TTC549 (cell line): ENCODE measurements at regions not wholly inside any gene's neighbourhood (a gene's known extent, or its start where the extent isn't known, plus 50 kb on each side); places are given as distances from the start of the nearest gene placed in this dataset.
"Not testable (repeated sequence)": the region's sequence is repeated elsewhere in the genome, so short reads cannot be mapped to it uniquely, and the experiment has no call there.

ENCODE experiments used
- FAIRE-seq: peaks from 2 replicates; lab custom pipeline; 2012; peaks lifted over from hg19 to GRCh38; lab: Jason Lieb, UNC

DNA sequence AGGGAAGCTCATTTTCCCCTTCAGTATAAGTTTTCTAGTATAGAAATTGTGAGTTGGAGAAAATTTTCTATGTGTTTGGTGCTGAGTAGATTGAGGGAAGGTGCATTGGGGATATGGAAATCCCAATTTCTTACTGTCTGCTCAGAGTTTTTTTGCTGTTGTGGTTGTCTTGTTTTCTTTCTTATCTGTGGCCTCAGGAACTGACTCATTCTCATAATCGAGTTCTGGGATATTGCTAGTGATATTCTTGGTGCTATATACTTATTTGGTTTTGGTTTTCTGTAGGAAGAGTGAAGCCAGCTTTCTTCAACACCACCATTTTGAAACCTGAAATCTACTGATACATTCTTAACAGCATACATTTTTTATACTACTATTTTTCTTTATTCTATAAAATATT is 869.2 kb downstream of the DIPK2A start:
- FAIRE-seq, result no peak

- FAIRE-seq, result no peak
These were observed 871.5 kb downstream of the DIPK2A start for GRCh38 chr3:144843099-144843498.

GRCh38 chr3:144852999-144853398 is 881.4 kb downstream of the DIPK2A start:
- FAIRE-seq, result no peak

DNA sequence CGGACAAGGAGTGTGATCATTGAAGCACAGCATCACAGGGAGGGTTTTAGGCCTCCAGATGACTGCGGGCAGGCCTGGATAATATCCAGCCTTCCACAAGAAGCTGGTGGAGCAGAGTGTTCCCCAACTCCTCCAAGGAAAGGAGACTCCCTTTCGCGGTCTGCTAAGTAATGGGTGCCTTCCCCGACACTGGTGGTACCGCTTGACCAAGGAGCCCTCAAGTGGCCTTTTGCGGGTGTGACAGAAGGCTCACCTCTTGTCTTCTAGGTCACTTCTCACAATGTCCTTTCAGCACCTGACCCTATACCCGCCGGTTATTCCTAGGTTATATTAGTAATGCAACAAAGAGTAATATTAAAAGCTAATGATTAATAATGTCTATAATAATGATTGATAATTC is 882.4 kb downstream of the DIPK2A start:
- not testable (repeated sequence) for FAIRE-seq

- FAIRE-seq, result no peak
These were observed 887.5 kb downstream of the DIPK2A start for GRCh38 chr3:144859161-144859560.

- FAIRE-seq, result no peak
These were observed 893.0 kb downstream of the DIPK2A start for GRCh38 chr3:144864646-144865045.

GRCh38 chr3:144865948-144866347 is 894.3 kb downstream of the DIPK2A start:
- FAIRE-seq, result no peak

DNA sequence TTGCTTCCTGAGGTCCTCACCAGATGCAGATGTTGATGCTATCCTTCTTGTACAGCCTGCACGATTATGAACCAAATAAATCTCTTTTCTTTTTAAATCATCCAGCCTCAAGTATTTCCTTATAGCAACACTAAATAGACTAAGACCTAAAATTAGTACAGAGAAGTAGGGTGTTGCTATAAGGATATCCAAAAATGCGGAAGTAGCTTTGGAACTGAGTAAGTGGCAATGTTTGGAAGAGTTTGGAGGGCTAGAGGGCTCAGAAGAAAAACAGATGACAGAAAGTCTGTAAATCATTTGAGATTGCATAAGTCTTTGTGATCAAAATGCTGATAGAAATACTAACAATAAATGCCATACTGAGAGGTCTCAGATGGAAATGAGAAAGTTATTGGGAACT is 894.9 kb downstream of the DIPK2A start:
- no peak for FAIRE-seq

- no peak for FAIRE-seq
These were observed 896.9 kb downstream of the DIPK2A start for GRCh38 chr3:144868506-144868905.

DNA sequence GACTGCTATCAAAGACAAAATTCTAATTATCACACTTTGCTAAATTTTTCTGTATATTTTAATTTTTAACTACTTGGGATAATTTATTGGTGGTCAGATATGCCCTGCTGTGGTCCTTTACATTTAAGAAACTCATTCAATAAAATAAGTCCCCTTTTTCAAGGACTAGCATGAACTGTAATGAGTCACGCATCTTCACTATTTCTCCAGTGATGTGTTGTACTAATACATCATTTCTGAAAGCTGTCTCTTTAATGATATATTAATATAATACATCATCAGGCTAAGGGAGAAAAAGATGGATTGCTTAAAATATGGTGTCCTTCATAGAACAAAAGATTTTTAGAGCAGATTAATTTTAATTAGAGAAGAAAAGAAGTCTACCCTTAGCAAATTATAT is 901.4 kb downstream of the DIPK2A start:
- no peak for FAIRE-seq

DNA sequence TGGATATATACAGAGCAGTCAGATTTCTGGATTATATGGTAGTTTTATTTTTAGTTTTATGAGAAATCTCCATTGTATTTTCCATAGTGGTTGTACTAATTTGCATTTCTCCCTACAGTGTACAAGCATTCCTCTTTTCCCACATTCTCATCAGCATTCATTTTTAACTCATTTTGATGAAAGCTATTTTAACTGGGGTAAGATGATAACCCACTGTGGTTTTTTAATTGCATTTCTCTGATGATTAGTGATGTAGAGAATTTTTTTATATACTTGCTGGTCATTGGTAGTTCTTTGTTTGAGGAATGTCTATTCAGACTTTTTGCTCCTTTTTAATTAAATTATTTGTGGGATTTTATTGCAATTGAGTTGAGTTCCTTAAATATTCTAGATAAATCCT is 903.6 kb downstream of the DIPK2A start:
- FAIRE-seq, result no peak

- FAIRE-seq, result no peak
These were observed 905.7 kb downstream of the DIPK2A start for GRCh38 chr3:144877356-144877755.

GRCh38 chr3:144879701-144880100 is 908.1 kb downstream of the DIPK2A start:
- FAIRE-seq, result no peak

GRCh38 chr3:144893980-144894379 is 922.4 kb downstream of the DIPK2A start:
- FAIRE-seq, result no peak

DNA sequence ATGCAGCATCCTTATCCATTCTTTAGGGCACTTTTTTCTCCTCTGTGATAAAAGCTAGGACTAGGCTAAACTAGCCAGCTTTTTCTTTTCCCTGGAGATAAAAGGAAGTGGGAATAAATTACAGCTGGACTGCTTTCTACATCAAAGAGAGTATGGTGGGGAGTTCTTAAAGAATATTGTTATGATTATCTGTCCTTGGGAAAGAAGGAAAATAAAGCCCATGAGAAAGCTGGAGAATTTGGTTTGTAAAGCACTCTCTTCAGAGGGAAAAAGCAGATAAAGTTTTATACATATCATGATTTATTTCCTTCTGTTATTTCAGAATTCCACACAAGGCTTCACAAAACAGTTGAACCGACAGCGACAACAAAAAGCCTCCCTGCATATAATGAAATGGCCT is 923.0 kb downstream of the DIPK2A start:
- FAIRE-seq, result no peak

GRCh38 chr3:144900366-144900765 is 928.7 kb downstream of the DIPK2A start:
- FAIRE-seq, result no peak

- not testable (repeated sequence) for FAIRE-seq
These were observed 936.0 kb downstream of the DIPK2A start for GRCh38 chr3:144907581-144907980.

GRCh38 chr3:144912968-144913367 is 941.3 kb downstream of the DIPK2A start:
- no peak for FAIRE-seq

DNA sequence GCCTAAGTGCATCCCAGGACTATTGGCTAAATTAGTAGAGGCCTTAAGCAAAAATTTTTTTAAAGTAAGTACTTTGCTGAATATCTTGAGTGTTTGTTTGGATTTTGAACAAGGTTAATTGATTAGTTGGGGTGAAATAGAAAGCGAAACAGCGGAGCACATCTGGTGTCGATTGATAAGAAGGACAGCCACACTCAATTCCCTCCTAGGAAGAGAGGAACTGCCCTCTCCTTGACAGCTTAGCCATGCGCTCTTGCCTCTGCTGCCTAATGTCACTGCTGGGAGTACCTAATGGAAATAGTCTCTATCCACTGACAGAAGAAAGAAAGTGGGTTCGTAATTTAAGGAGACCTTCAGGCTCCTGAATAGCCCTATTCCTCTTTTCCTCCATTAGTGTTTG is 943.6 kb downstream of the DIPK2A start:
- FAIRE-seq, result no peak

DNA sequence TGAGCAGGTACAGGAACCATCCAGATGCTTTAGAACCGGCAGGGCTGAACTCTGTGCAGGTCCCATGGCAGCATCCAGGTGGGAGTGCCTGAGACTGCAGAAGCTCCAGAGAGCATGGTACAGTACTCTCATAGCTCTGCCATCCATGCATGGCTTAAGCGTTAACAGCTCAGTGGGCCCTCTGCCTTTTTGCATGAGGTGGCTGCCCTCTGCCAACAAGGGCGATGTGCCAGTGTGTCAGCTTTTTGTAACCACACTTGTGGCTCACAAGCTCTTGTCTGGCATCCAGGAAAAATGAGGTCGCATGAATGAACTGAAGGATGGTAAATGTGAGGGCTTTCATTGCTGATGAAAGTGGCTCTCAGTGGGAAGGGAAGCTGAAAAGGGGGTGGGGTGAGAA is 950.1 kb downstream of the DIPK2A start:
- no peak for FAIRE-seq

DNA sequence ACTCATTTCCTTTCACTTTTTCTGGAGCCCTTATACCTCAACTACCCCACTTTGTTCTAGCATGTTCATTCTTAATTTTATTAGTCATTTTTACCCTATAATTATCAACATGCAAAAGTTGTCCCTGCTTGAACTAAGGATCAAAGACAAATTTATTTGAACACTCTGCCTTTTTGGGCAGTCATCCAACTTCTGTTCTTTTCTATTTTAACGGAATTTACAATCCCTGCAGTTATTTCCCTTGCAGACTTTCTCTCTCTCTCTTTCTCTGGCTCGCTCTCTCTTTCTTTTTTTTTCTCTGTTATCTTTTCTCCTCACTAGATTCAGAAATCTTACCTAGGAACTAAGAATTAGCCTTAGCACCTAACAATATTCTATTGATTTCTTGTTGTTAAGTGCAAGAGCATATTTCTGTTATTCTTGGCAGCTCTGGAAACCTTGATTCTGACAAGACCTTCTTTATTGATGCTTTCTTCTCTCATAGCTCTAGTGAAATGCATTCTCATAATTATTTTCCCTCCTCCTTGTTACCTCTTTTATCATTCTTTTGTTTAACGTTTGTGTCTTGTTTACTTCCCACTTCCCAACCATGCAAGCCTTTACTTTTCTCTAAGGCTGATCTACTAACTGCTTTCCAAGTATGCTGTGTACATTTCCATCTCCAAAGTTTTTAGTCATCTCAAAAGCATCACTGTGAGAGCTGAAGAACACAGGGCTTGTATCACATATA is 951.6 kb downstream of the DIPK2A start:
- FAIRE-seq, result no peak

DNA sequence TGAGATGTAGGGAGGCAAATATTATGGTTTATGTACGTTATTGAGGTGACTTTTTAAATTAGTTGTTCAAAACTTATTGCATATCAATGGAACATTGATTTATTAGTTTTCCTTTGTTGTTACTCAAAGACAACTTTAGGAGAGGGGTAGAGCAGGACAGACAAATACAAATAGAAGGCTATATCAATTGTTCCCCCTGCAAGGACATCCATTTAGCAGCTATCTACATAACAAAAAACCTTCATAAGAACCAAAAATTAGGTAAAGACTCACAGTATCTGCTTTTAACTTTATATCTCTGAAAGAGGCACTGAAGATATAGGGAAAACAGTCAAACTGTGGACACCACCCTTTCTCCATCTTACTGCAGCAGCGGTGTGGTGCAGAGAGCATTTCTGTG is 958.8 kb downstream of the DIPK2A start:
- FAIRE-seq, result no peak

- no peak for FAIRE-seq
These were observed 960.0 kb downstream of the DIPK2A start for GRCh38 chr3:144931590-144931989.

- no peak for FAIRE-seq
These were observed 970.6 kb downstream of the DIPK2A start for GRCh38 chr3:144942093-144942837.
